Osteocyte (in vitro differentiated cells): ENCODE measurements at regions not wholly inside any gene's neighbourhood (a gene's known extent, or its start where the extent isn't known, plus 50 kb on each side); places are given as distances from the start of the nearest gene placed in this dataset.

Experiments
- DNase-seq: peaks from one replicate; pipeline ENCODE4 v3.0.0; 2021; ENCODE audit warnings: mixed read lengths; ENCODE audit not compliant: unreplicated experiment; ENCODE audit errors: extremely low spot score
- H3K27ac Mint-ChIP-seq: one replicate; pipeline ENCODE4 v1.8.0; 2021; ENCODE audit warnings: mild to moderate bottlenecking, mixed read lengths; ENCODE audit not compliant: unreplicated experiment
- H3K27me3 Mint-ChIP-seq: one replicate; pipeline ENCODE4 v1.8.0; 2021; ENCODE audit warnings: mixed read lengths; ENCODE audit not compliant: unreplicated experiment
- H3K36me3 Mint-ChIP-seq: one replicate; pipeline ENCODE4 v1.8.0; 2021; ENCODE audit warnings: mixed read lengths; ENCODE audit not compliant: unreplicated experiment
- H3K4me1 Mint-ChIP-seq: one replicate; pipeline ENCODE4 v1.8.0; 2021; ENCODE audit warnings: mixed read lengths; ENCODE audit not compliant: unreplicated experiment
- H3K4me3 Mint-ChIP-seq: one replicate; pipeline ENCODE4 v1.8.0; 2021; ENCODE audit warnings: mild to moderate bottlenecking, moderate library complexity, mixed read lengths; ENCODE audit not compliant: unreplicated experiment
- H3K9me3 Mint-ChIP-seq: one replicate; pipeline ENCODE4 v1.8.0; 2021; ENCODE audit warnings: mixed read lengths; ENCODE audit not compliant: unreplicated experiment
- CTCF ChIP-seq: fragments of 200-600 bp; sonication (generic); IDR thresholded peaks from 2 replicates; pipeline ENCODE4 v1.5.0; 2021; ENCODE audit warnings: antibody characterized with exemption, mild to moderate bottlenecking, moderate library complexity

GRCh38 chr1:34278211-34278610 is 101.5 kb downstream of the C1orf94 start:
- Mint-ChIP-seq H3K4me1 (no peaks in the 10 kb centered on the region), H3K27ac (no peak overlapping the region), H3K27me3 (no peaks in the 10 kb centered on the region), H3K9me3 (peaks cover 36% of the 10 kb centered on the region), H3K4me3 (no peak overlapping the region), H3K36me3 (no peaks in the 10 kb centered on the region)
- TF ChIP-seq CTCF, result no peak
- DNase-seq, result no peak

- Mint-ChIP-seq H3K36me3 (no peaks in the 10 kb centered on the region), H3K9me3 (peaks cover 42% of the 10 kb centered on the region), H3K27ac (no peak overlapping the region), H3K27me3 (no peaks in the 10 kb centered on the region), H3K4me3 (no peak overlapping the region), H3K4me1 (no peaks in the 10 kb centered on the region)
- DNase-seq, result peak; percentile 40
- TF ChIP-seq CTCF, result no peak
Observed at GRCh38 chr1:34279971-34280370, 103.3 kb downstream of the C1orf94 start.

GRCh38 chr1:34280509-34280908 is 103.8 kb downstream of the C1orf94 start:
- no peak for TF ChIP-seq CTCF
- Mint-ChIP-seq H3K9me3 (peaks cover 42% of the 10 kb centered on the region), H3K27me3 (no peaks in the 10 kb centered on the region), H3K36me3 (no peaks in the 10 kb centered on the region), H3K4me3 (no peak overlapping the region), H3K4me1 (no peaks in the 10 kb centered on the region), H3K27ac (no peak overlapping the region)
- peak; percentile 62 for DNase-seq

- H3K27ac Mint-ChIP-seq, result no peak overlapping the region
- no peaks in the 10 kb centered on the region for H3K27me3 Mint-ChIP-seq
Observed at GRCh38 chr1:34283142-34283541, 106.4 kb downstream of the C1orf94 start.

GRCh38 chr1:34286511-34286910 is 109.8 kb downstream of the C1orf94 start:
- no peaks in the 10 kb centered on the region for H3K4me1 Mint-ChIP-seq
- no peak for DNase-seq
- H3K27ac Mint-ChIP-seq, result no peak overlapping the region
- no peaks in the 10 kb centered on the region for H3K27me3 Mint-ChIP-seq
- no peak for TF ChIP-seq CTCF
- H3K4me3 Mint-ChIP-seq, result no peak overlapping the region
- H3K36me3 Mint-ChIP-seq, result no peaks in the 10 kb centered on the region
- H3K9me3 Mint-ChIP-seq, result peaks cover 35% of the 10 kb centered on the region

More at GRCh38 chr1:34283142-34283541, 106.4 kb downstream of the C1orf94 start:
- DNase-seq, result peak; percentile 54
- Mint-ChIP-seq H3K4me3 (no peak overlapping the region), H3K9me3 (peaks cover 48% of the 10 kb centered on the region), H3K4me1 (no peaks in the 10 kb centered on the region), H3K36me3 (no peaks in the 10 kb centered on the region)
- no peak for TF ChIP-seq CTCF
